H1 (cell line): ENCODE measurements at regions not wholly inside any gene's neighbourhood (a gene's known extent, or its start where the extent isn't known, plus 50 kb on each side); places are given as distances from the start of the nearest gene placed in this dataset.

Source experiments
- CTCF ChIA-PET: fragments of 300-600 bp; sonication (Branson Sonifier 250); formaldehyde crosslinking; loops from one replicate; lab custom pipeline; 2021; ENCODE audit not compliant: partially characterized antibody; lab: Charles Lee
- POLR2A ChIA-PET: fragments of 300-600 bp; sonication (Branson Sonifier 250); formaldehyde crosslinking; loops from one replicate; lab custom pipeline; 2021; ENCODE audit warnings: inconsistent platforms; ENCODE audit not compliant: partially characterized antibody; lab: Charles Lee
- DNase-seq, 2 experiments: peaks; one replicate each; pipeline versions ENCODE4 v3.0.0 to v3.0.0-alpha.2; 2010 to 2022; ENCODE audit warnings: low spot score in 2 of 2, low read depth in 1 of 2, mixed read lengths in 1 of 2
- FAIRE-seq: peaks from 2 replicates; lab custom pipeline; 2011; peaks lifted over from hg19 to GRCh38; lab: Jason Lieb, UNC
- H2AFZ ChIP-seq: 2 replicates; pipeline ENCODE4 v1.8.1; 2012; ENCODE audit warnings: low read length, inconsistent platforms
- H2AK5ac ChIP-seq: 2 replicates; pipeline ENCODE4 v1.6.1; 2013; ENCODE audit warnings: low read depth, low read length
- H2BK120ac ChIP-seq: replicated peaks from 2 replicates; pipeline ENCODE3; 2013; ENCODE audit warnings: low read depth, low read length, inconsistent platforms
- H2BK12ac ChIP-seq: 2 replicates; pipeline ENCODE4 v1.6.1; 2013; ENCODE audit warnings: low read depth, low read length
- H2BK15ac ChIP-seq: 2 replicates; pipeline ENCODE4 v1.6.1; 2013; ENCODE audit warnings: low read length
- H2BK20ac ChIP-seq: 2 replicates; pipeline ENCODE4 v1.6.1; 2013; ENCODE audit warnings: low read length
- H2BK5ac ChIP-seq: 2 replicates; pipeline ENCODE4 v1.6.1; 2013; ENCODE audit warnings: low read depth, low read length
- H3K14ac ChIP-seq: 2 replicates; pipeline ENCODE4 v1.6.1; 2013; ENCODE audit warnings: inconsistent platforms; ENCODE audit not compliant: insufficient read length
- H3K18ac ChIP-seq: 2 replicates; pipeline ENCODE4 v1.6.1; 2013; ENCODE audit warnings: low read length; ENCODE audit errors: extremely low read depth
- H3K23ac ChIP-seq: 2 replicates; pipeline ENCODE4 v1.6.1; 2013; ENCODE audit warnings: inconsistent platforms; ENCODE audit not compliant: insufficient read length
- H3K23me2 ChIP-seq: 2 replicates; pipeline ENCODE4 v1.6.1; 2013; ENCODE audit warnings: low read depth, low read length
- H3K27ac ChIP-seq: 2 replicates; pipeline ENCODE4 v1.6.1; 2011; ENCODE audit warnings: low read depth, low read length, inconsistent platforms
- H3K27me3 ChIP-seq, 4 experiments: replicated peaks in 1 of 4; 1 replicate in 1 of 4; 2 replicates in 3 of 4; pipeline versions ENCODE4 v1.6.1 to v1.8.1; 2011 to 2013; ENCODE audit warnings: low read length in 3 of 4, mild to moderate bottlenecking in 3 of 4, inconsistent platforms in 2 of 4, mixed read lengths in 2 of 4, moderate library complexity in 1 of 4; ENCODE audit not compliant: control insufficient read depth in 3 of 4, insufficient read depth in 3 of 4; ENCODE audit errors: extremely low read depth in 1 of 4
- H3K36me3 ChIP-seq, 4 experiments: 2 replicates each; pipeline versions ENCODE4 v1.6.1 to v1.8.1; 2011 to 2013; ENCODE audit warnings: mild to moderate bottlenecking in 4 of 4, low read length in 3 of 4, moderate library complexity in 2 of 4, control low read depth in 1 of 4, inconsistent platforms in 1 of 4; ENCODE audit not compliant: insufficient read depth in 4 of 4, control insufficient read depth in 2 of 4
- H3K4ac ChIP-seq: replicated peaks from 2 replicates; pipeline ENCODE3; 2013; ENCODE audit warnings: low read length, low read depth, mixed read lengths, inconsistent platforms; ENCODE audit not compliant: insufficient read length
- H3K4me1 ChIP-seq, 4 experiments: replicated peaks in 1 of 4; 1 replicate in 1 of 4; 2 replicates in 3 of 4; pipeline versions ENCODE4 v1.6.1 to v1.8.1; 2011 to 2013; ENCODE audit warnings: low read length in 3 of 4, inconsistent platforms in 2 of 4, mixed read lengths in 1 of 4; ENCODE audit not compliant: insufficient read depth in 4 of 4, control insufficient read depth in 3 of 4
- H3K4me2 ChIP-seq, 2 experiments: 2 replicates each; pipeline versions ENCODE4 v1.6.1 to v1.8.1; 2011 to 2013; ENCODE audit warnings: low read depth in 2 of 2, low read length in 2 of 2, control low read depth in 1 of 2, inconsistent platforms in 1 of 2, mild to moderate bottlenecking in 1 of 2; ENCODE audit not compliant: insufficient read depth in 1 of 2
- H3K4me3 ChIP-seq, 4 experiments: fragments of 200-600, 300-600 bp in 1 of 4; sonication (generic), shearing (Covaris generic), sonication (Bioruptor Twin) in 1 of 4; 2 replicates each; pipeline versions ENCODE4 v1.5.1 to v1.8.1; 2011 to 2016; ENCODE audit warnings: low read length in 4 of 4, low read depth in 3 of 4, control low read depth in 2 of 4, inconsistent platforms in 2 of 4, mild to moderate bottlenecking in 2 of 4, mixed read lengths in 1 of 4, moderate library complexity in 1 of 4; ENCODE audit not compliant: insufficient read depth in 2 of 4; ENCODE audit errors: extremely low read depth in 1 of 4
- H3K56ac ChIP-seq: replicated peaks from 2 replicates; pipeline ENCODE3; 2013; ENCODE audit warnings: low read depth, mild to moderate bottlenecking, mixed read lengths, low read length, inconsistent platforms; ENCODE audit not compliant: insufficient read length
- H3K79me1 ChIP-seq: 2 replicates; pipeline ENCODE4 v1.6.1; 2013; ENCODE audit warnings: low read depth, low read length, control low read depth
- H3K79me2 ChIP-seq, 2 experiments: 2 replicates each; pipeline versions ENCODE4 v1.6.1 to v1.8.1; 2012 to 2013; ENCODE audit warnings: low read length in 2 of 2, mild to moderate bottlenecking in 2 of 2, inconsistent platforms in 1 of 2; ENCODE audit not compliant: insufficient read depth in 2 of 2, control insufficient read depth in 1 of 2
- H3K9ac ChIP-seq, 4 experiments: replicated peaks in 1 of 4; 1 replicate in 1 of 4; 2 replicates in 3 of 4; pipeline versions ENCODE4 v1.6.1 to v1.8.1; 2011 to 2013; ENCODE audit warnings: low read depth in 3 of 4, low read length in 3 of 4, control low read depth in 2 of 4, mild to moderate bottlenecking in 2 of 4, moderate library complexity in 2 of 4, inconsistent platforms in 1 of 4; ENCODE audit errors: extremely low read depth in 1 of 4
- H3K9me3 ChIP-seq, 2 experiments: 2 replicates each; pipeline versions ENCODE4 v1.6.1 to v1.8.1; 2012 to 2013; ENCODE audit warnings: mild to moderate bottlenecking in 2 of 2, moderate library complexity in 2 of 2, control low read depth in 1 of 2, inconsistent platforms in 1 of 2, low read depth in 1 of 2, low read length in 1 of 2, mixed read lengths in 1 of 2; ENCODE audit not compliant: insufficient read depth in 2 of 2
- H4K20me1 ChIP-seq, 2 experiments: replicated peaks in 1 of 2; 2 replicates each; pipeline versions ENCODE3 to v1.8.1; 2011 to 2013; ENCODE audit warnings: inconsistent platforms in 2 of 2, low read length in 2 of 2, mild to moderate bottlenecking in 1 of 2; ENCODE audit not compliant: insufficient read depth in 2 of 2, control insufficient read depth in 1 of 2
- H4K5ac ChIP-seq: 2 replicates; pipeline ENCODE4 v1.6.1; 2013; ENCODE audit warnings: low read length, low read depth, mixed read lengths, inconsistent platforms; ENCODE audit not compliant: insufficient read length
- H4K8ac ChIP-seq: 2 replicates; pipeline ENCODE4 v1.8.0; 2013; ENCODE audit warnings: mild to moderate bottlenecking, moderate library complexity, low read length, inconsistent platforms; ENCODE audit not compliant: insufficient read depth; ENCODE audit errors: extremely low read depth
- H4K91ac ChIP-seq: replicated peaks from 2 replicates; pipeline ENCODE3; 2013; ENCODE audit warnings: low read length, mixed read lengths, inconsistent platforms; ENCODE audit not compliant: insufficient read length
- BCL11A ChIP-seq, 2 experiments: IDR thresholded peaks; one replicate each; pipeline ENCODE4 v1.6.1; 2011; ENCODE audit warnings: low read depth in 2 of 2, low read length in 2 of 2, mild to moderate bottlenecking in 2 of 2
- CBX8 ChIP-seq: fragments of 300-800, 300-1000 bp; sonication (generic); IDR thresholded peaks from 2 replicates; pipeline ENCODE4 v1.7.1; 2016; ENCODE audit warnings: low read depth, low read length, borderline replicate concordance
- FOSL1 ChIP-seq: IDR thresholded peaks from 2 replicates; pipeline ENCODE4 v1.6.1; 2011; ENCODE audit warnings: mild to moderate bottlenecking, low read depth, low read length, moderate library complexity; ENCODE audit not compliant: insufficient read depth
- GABPA ChIP-seq: IDR thresholded peaks from 2 replicates; pipeline ENCODE4 v1.6.1; 2011; ENCODE audit warnings: mild to moderate bottlenecking, low read length, moderate library complexity, borderline replicate concordance; ENCODE audit not compliant: insufficient read depth
- GTF2F1 ChIP-seq: IDR thresholded peaks from 2 replicates; pipeline ENCODE4 v1.6.1; 2012; ENCODE audit warnings: low read depth, low read length, improper control_type of control experiment, borderline replicate concordance
- KDM4A ChIP-seq: IDR thresholded peaks from one replicate; pipeline ENCODE4 v1.7.1; 2012; ENCODE audit warnings: low read depth, mild to moderate bottlenecking, moderate library complexity, low read length, inconsistent platforms; ENCODE audit not compliant: severe bottlenecking
- KDM5A ChIP-seq: fragments of 200-600 bp; IDR thresholded peaks from 2 replicates; pipeline ENCODE4 v1.7.1; 2012; ENCODE audit warnings: mild to moderate bottlenecking, low read length, inconsistent platforms, mixed read lengths
- NANOG ChIP-seq: IDR thresholded peaks from 2 replicates; pipeline ENCODE4 v1.6.1; 2011; ENCODE audit warnings: low read length, low read depth, mild to moderate bottlenecking, inconsistent platforms; ENCODE audit not compliant: insufficient read depth, poor library complexity, severe bottlenecking
- RBBP5 ChIP-seq: IDR thresholded peaks from 2 replicates; pipeline ENCODE4 v1.7.1; 2012; ENCODE audit warnings: low read depth, mild to moderate bottlenecking, inconsistent platforms, low read length, moderate library complexity, borderline replicate concordance
- RNF2 ChIP-seq: fragments of 200-900, 300-1000 bp; sonication (generic); IDR thresholded peaks from 2 replicates; pipeline ENCODE4 v1.7.1; 2016; ENCODE audit warnings: borderline replicate concordance, low read depth, mild to moderate bottlenecking, antibody characterized with exemption, low read length; ENCODE audit not compliant: poor library complexity, severe bottlenecking; ENCODE audit errors: missing control alignments
- RXRA ChIP-seq: IDR thresholded peaks from 2 replicates; pipeline ENCODE4 v1.6.1; 2011; ENCODE audit warnings: low read depth, mild to moderate bottlenecking, low read length, moderate library complexity; ENCODE audit not compliant: insufficient read depth
- SP2 ChIP-seq: IDR thresholded peaks from 2 replicates; pipeline ENCODE4 v1.6.1; 2012; ENCODE audit warnings: mild to moderate bottlenecking, low read length, inconsistent platforms
- ZNF274 ChIP-seq: IDR thresholded peaks from 2 replicates; pipeline ENCODE4 v1.7.0; 2012; ENCODE audit warnings: low read length, borderline replicate concordance; ENCODE audit errors: extremely low read depth
- WGBS, 2 experiments: shearing (Covaris generic) in 1 of 2; methylation state at CpG; one replicate each; pipeline versions ENCODE4 v1.1.6 to v1.1.7; 2013 to 2015; ENCODE audit warnings: low lambda C conversion rate in 2 of 2, mixed read lengths in 2 of 2, inconsistent platforms in 1 of 2, low coverage in 1 of 2, missing lambda C conversion rate in 1 of 2; ENCODE audit not compliant: insufficient replicate concordance in 2 of 2, insufficient coverage in 1 of 2, insufficient read length in 1 of 2; ENCODE audit errors: extremely low coverage in 1 of 2, missing lambda C conversion rate in 1 of 2; 5-methylcytosine and 5-hydroxymethylcytosine counted together
- TF ChIP-seq, protein P1 (sequence below): IDR thresholded peaks from 2 replicates; pipeline ENCODE4 v1.6.1; 2011; ENCODE audit warnings: low read depth, mild to moderate bottlenecking, low read length; ENCODE audit not compliant: insufficient read depth

DNA sequence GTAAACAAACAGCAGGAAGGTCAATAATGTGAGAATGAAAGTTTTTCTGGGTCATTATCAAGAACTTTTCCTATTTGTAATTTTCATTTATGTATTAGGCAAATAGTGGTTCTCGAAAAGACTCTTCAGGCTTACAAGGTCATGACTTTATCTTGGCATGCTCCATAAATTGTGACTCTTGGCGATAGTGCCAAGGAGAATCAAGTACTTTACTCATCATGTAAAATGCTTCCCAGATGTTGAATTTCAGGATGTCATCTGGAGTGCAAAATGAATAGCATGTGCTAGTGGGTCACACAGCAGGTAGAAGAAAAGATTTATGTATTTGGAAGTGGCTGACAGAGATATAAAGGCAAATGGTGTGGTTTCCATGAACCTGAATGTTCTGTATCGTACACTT is 1492.7 kb upstream of the PCDH20 start:
- H3K79me1 ChIP-seq, result no peaks in the 10 kb centered on the region
- no peak overlapping the region for H3K4me3 ChIP-seq
- no peaks in the 10 kb centered on the region for H3K23me2 ChIP-seq
- 97% methylated on average over 3 of the region's 3 CpGs; no CpG with 5 or more reads in 1 of the 2 experiments for WGBS, 2 experiments
- POLR2A ChIA-PET, result no interaction called here
- no peak overlapping the region for H3K9ac ChIP-seq
- no peaks in the 10 kb centered on the region for H3K9me3 ChIP-seq
- H3K27me3 ChIP-seq, result no peaks in the 10 kb centered on the region
- no peak overlapping the region for H3K23ac ChIP-seq
- H3K4me1 ChIP-seq, result no peaks in the 10 kb centered on the region
- no peaks in the 10 kb centered on the region for H4K20me1 ChIP-seq
- H2BK5ac ChIP-seq, result no peak overlapping the region
- H2BK12ac ChIP-seq, result no peak overlapping the region
- no peak overlapping the region for H4K91ac ChIP-seq
- H2BK120ac ChIP-seq, result no peak overlapping the region
- H2BK15ac ChIP-seq, result no peak overlapping the region
- no peak overlapping the region for H2AFZ ChIP-seq
- DNase-seq (no peak), FAIRE-seq (no peak)
- H2AK5ac ChIP-seq, result no peak overlapping the region
- H3K56ac ChIP-seq, result no peak overlapping the region
- no peak overlapping the region for H3K4ac ChIP-seq
- H4K8ac ChIP-seq, result no peak overlapping the region
- H3K14ac ChIP-seq, result no peak overlapping the region
- H2BK20ac ChIP-seq, result no peak overlapping the region
- no peaks in the 10 kb centered on the region for H3K36me3 ChIP-seq
- H3K4me2 ChIP-seq, result no peak overlapping the region
- H3K18ac ChIP-seq, result no peak overlapping the region
- H3K27ac ChIP-seq, result no peak overlapping the region
- CTCF ChIA-PET, result no interaction called here
- no peak overlapping the region for H4K5ac ChIP-seq
- no peaks in the 10 kb centered on the region for H3K79me2 ChIP-seq
- TF ChIP-seq GTF2F1 (no peak), KDM5A (no peak), RXRA (no peak), RNF2 (no peak), CBX8 (no peak), KDM4A (no peak), BCL11A (IDR thresholded peaks at IDR 0.05; ENCODE audit: low read depth in 2 of 2, low read length in 2 of 2) (no peak), NANOG (no peak), SP2 (no peak), ZNF274 (no peak), FOSL1 (no peak), RBBP5 (no peak), GABPA (no peak)
- TF ChIP-seq, protein P1, sequence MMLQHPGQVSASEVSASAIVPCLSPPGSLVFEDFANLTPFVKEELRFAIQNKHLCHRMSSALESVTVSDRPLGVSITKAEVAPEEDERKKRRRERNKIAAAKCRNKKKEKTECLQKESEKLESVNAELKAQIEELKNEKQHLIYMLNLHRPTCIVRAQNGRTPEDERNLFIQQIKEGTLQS, result no peak
